Spleen (tissue), 11 donors: ENCODE measurements at regions not wholly inside any gene's neighbourhood (a gene's known extent, or its start where the extent isn't known, plus 50 kb on each side); places are given as distances from the start of the nearest gene placed in this dataset.

Source experiments
- DNase-seq: peaks from one replicate; pipeline ENCODE4 v3.0.0-alpha.2; 2020
- H3K27ac ChIP-seq, 8 donors: fragments of 200-600 bp; sonication (generic) in 7 of 8; 1 replicate in 4 of 8; 2 replicates in 4 of 8; pipeline versions ENCODE4 v1.5.0 to v1.8.0; 2016 to 2021; ENCODE audit warnings: inconsistent platforms in 4 of 8, mild to moderate bottlenecking in 4 of 8, moderate library complexity in 1 of 8
- H3K27me3 ChIP-seq, 7 donors: fragments of 200-600 bp; sonication (generic) in 6 of 7; replicated peaks in 1 of 7; 1 replicate in 4 of 7; 2 replicates in 3 of 7; pipeline versions ENCODE4 v1.5.0 to v1.8.0; 2016 to 2021; ENCODE audit warnings: inconsistent platforms in 3 of 7, mild to moderate bottlenecking in 1 of 7
- H3K36me3 ChIP-seq, 6 donors: fragments of 200-600 bp; sonication (generic) in 5 of 6; 1 replicate in 4 of 6; 2 replicates in 2 of 6; pipeline versions ENCODE4 v1.5.0 to v1.8.0; 2016 to 2021; ENCODE audit warnings: inconsistent platforms in 2 of 6
- H3K4me1 ChIP-seq, 6 donors: fragments of 200-600 bp; sonication (generic) in 5 of 6; 1 replicate in 3 of 6; 2 replicates in 3 of 6; pipeline versions ENCODE4 v1.5.0 to v1.8.0; 2016 to 2021; ENCODE audit warnings: inconsistent platforms in 3 of 6
- H3K4me3 ChIP-seq, 8 donors: fragments of 200-600 bp; sonication (generic) in 7 of 8; 1 replicate in 4 of 8; 2 replicates in 4 of 8; pipeline versions ENCODE4 v1.5.0 to v1.8.0; 2016 to 2021; ENCODE audit warnings: inconsistent platforms in 4 of 8, mild to moderate bottlenecking in 4 of 8, moderate library complexity in 2 of 8
- H3K9me3 ChIP-seq, 8 donors: fragments of 200-600 bp; sonication (generic) in 7 of 8; 1 replicate in 4 of 8; 2 replicates in 4 of 8; pipeline versions ENCODE4 v1.5.0 to v1.8.0; 2016 to 2021; ENCODE audit warnings: inconsistent platforms in 4 of 8
- POLR2A ChIP-seq, 3 donors: fragments of 450-650 bp; IDR thresholded peaks; one replicate each; pipeline ENCODE4 v1.5.1; 2017; ENCODE audit warnings: antibody characterized with exemption in 3 of 3, mild to moderate bottlenecking in 1 of 3
- POLR2AphosphoS5 ChIP-seq, 3 donors: sonication (generic); formaldehyde crosslinking; IDR thresholded peaks; one replicate each; pipeline ENCODE4 v1.5.1; 2017; ENCODE audit warnings: antibody characterized with exemption in 3 of 3
- WGBS, 5 donors: extraction: QIAGEN DNeasy Blood & Tissue Kit in 3 of 5; methylation state at CpG; one replicate each; pipeline versions ENCODE4 v1.1.5 to v1.1.7; 2013 to 2018; 5-methylcytosine and 5-hydroxymethylcytosine counted together
- intact Hi-C: fragments of 100-400 bp; cut with DNase I; formaldehyde crosslinking; loops from one replicate; pipeline ENCODE4 v1.15.0; 2023; ENCODE audit warnings: low total_unique reads
- TF ChIP-seq, protein P1 (sequence below), 11 experiments: fragments of 200-600 bp in 7 of 11; fragments of 450-650 bp in 4 of 11; sonication (generic) in 4 of 11; IDR thresholded peaks in 8 of 11; conservative IDR thresholded peaks in 3 of 11; 1 replicate in 7 of 11; 2 replicates in 4 of 11; pipeline versions ENCODE4 v1.4.0 to v1.8.0; 2016 to 2021; ENCODE audit warnings: antibody characterized with exemption in 11 of 11, inconsistent platforms in 4 of 11, mild to moderate bottlenecking in 1 of 11
- donor health status: healthy with polysubstance abuse.
- donor health status: DM: no; HTN: no; CAD: no; lungs with moderate emphysema.
- donor health status: DM: no; HTN: no; CAD: no.
- donor health status: Bipolar disorder and iron deficiency.
- donor health status: healthy.
- donor health status: DM: no; HTN: no; CAD: no.
- donor health status: DM: yes; HTN: yes; CAD: no.

DNA sequence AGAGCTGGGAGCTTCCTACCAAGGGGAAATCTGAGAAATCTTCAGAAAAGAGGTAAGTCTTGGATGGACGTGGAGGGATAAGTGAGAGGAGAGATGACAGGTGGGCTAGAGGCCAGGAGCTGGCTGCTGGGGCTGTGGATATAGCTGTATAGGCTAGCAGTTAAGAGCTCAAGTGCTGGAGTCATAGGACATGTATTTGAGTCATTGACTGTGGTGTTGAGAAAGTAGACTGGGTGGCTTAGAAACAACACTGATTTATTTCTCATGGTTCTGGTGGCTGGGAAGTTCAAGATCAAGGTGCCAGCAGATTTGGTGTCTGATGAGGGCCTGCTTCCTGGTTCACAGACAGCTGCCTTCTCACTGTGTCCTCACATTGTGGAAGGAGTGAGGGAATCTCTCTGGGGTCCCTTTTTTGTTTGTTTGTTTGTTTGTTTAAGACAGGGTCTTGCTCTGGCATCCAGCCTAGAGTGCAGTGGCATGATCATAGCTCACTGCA, 151.1 kb upstream of the FUT8 start:
- H3K4me1 ChIP-seq: no peaks in the 10 kb centered on the region
- H3K27ac ChIP-seq: no peak overlapping the region
- TF ChIP-seq, protein P1, sequence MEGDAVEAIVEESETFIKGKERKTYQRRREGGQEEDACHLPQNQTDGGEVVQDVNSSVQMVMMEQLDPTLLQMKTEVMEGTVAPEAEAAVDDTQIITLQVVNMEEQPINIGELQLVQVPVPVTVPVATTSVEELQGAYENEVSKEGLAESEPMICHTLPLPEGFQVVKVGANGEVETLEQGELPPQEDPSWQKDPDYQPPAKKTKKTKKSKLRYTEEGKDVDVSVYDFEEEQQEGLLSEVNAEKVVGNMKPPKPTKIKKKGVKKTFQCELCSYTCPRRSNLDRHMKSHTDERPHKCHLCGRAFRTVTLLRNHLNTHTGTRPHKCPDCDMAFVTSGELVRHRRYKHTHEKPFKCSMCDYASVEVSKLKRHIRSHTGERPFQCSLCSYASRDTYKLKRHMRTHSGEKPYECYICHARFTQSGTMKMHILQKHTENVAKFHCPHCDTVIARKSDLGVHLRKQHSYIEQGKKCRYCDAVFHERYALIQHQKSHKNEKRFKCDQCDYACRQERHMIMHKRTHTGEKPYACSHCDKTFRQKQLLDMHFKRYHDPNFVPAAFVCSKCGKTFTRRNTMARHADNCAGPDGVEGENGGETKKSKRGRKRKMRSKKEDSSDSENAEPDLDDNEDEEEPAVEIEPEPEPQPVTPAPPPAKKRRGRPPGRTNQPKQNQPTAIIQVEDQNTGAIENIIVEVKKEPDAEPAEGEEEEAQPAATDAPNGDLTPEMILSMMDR (IDR thresholded peaks at IDR 0.05 in 8 of 11, conservative IDR thresholded peaks at IDR 0.05 in 3 of 11): no peak
- TF ChIP-seq POLR2A (IDR thresholded peaks at IDR 0.05) (no peak), POLR2AphosphoS5 (IDR thresholded peaks at IDR 0.05) (no peak)
- H3K4me3 ChIP-seq: no peak overlapping the region
- H3K9me3 ChIP-seq: peaks cover 0 to 8% (median 0%) of the 10 kb centered on the region in 8 donors
- DNase-seq: no peak
- H3K27me3 ChIP-seq: no peaks in the 10 kb centered on the region
- 79 to 95% (median 89%) methylated on average over 1 of the region's 1 CpG for WGBS, 5 donors
- intact Hi-C loops: no loop called here
- no peaks in the 10 kb centered on the region for H3K36me3 ChIP-seq

DNA sequence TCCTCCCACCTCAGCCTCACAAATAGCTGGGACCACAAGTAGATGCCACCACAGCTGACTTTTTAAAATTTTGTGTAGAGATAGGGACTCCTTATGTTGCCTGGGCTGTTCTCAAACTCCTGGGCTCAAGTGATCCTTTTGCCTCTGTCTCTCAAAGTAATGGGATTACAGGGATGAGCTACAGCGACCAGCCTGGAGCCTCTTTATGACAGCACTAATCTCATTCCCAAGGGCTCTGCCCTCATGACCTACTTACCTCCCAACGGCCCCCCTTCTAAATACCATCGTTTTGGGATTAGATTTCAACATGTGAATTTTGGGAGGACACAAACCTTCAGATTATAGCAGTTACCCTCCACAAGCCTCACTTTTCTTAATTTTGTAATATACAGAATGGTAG, 150.6 kb upstream of the FUT8 start:
- H3K27me3 ChIP-seq: no peaks in the 10 kb centered on the region
- H3K4me3 ChIP-seq: no peak overlapping the region
- H3K36me3 ChIP-seq: no peaks in the 10 kb centered on the region
- 74 to 90% (median 83%) methylated on average over 3 of the region's 3 CpGs for WGBS, 5 donors
- H3K27ac ChIP-seq: no peak overlapping the region
- no peaks in the 10 kb centered on the region for H3K4me1 ChIP-seq
- intact Hi-C loops: no loop called here
- DNase-seq: no peak
- TF ChIP-seq POLR2AphosphoS5 (IDR thresholded peaks at IDR 0.05) (no peak), POLR2A (IDR thresholded peaks at IDR 0.05) (no peak)
- TF ChIP-seq, protein P1 (IDR thresholded peaks at IDR 0.05 in 8 of 11, conservative IDR thresholded peaks at IDR 0.05 in 3 of 11): no peak
- peaks cover 0 to 8% (median 0%) of the 10 kb centered on the region in 8 donors for H3K9me3 ChIP-seq

DNA sequence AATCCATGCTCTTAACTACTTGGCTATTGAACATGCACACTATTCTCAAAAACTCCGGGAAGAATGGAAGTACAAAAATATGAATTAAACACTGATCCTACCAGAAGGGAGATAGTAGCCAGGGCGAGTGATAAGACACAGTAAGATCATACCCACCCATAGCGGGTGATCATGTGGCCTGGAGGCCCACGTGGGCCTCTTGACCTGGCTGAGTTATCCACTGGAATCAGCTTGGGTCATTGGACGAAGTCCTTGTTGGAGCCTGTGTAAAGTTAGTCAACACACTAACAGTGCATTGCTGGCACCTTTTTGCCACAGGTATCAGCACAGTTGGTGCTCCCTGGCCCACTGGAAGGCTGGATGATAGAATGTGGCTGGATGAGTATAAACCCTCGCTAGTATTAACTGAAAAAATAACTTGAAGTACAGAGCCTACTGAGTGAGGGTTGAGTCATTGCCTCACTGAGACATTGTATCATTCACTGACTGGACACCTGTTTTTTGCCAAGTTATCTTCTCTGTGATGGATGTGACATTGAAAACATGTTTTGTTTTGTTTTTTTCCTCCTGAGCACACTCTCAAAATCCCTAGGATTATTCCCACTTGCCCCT, 149.2 kb upstream of the FUT8 start:
- WGBS, 5 donors: 82 to 94% (median 89%) methylated on average over 6 of the region's 6 CpGs

DNA sequence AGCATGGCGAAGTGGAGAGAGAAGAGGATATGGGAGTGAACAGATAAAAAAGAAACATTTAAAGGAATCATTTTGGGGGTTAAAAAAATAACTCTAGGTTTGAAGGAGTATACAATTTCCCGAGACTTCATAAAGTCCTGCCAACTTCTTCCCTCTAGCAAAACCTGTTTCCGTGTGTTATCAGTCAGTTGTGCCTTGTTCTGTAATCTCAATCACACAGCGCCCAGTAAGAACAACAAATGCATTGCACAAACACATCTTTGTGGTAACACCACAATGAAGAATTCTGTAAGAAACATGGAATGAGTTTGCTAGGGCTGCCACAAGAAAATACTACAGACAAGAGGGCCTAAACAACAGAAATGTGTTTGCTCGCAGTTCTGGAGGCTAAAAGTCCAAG, 144.7 kb upstream of the FUT8 start:
- Histone ChIP-seq H3K4me3 (no peak overlapping the region), H3K36me3 (no peaks in the 10 kb centered on the region), H3K9me3 (no peaks in the 10 kb centered on the region), H3K4me1 (no peaks in the 10 kb centered on the region), H3K27me3 (no peaks in the 10 kb centered on the region), H3K27ac (no peak overlapping the region)
- intact Hi-C loops: no loop called here
- TF ChIP-seq POLR2A (IDR thresholded peaks at IDR 0.05) (no peak), POLR2AphosphoS5 (IDR thresholded peaks at IDR 0.05) (no peak)
- TF ChIP-seq, protein P1 (IDR thresholded peaks at IDR 0.05 in 8 of 11, conservative IDR thresholded peaks at IDR 0.05 in 3 of 11): no peak
- WGBS, 5 donors: 87 to 97% (median 91%) methylated on average over 5 of the region's 5 CpGs
- no peak for DNase-seq

More for the DNA sequence above, 149.2 kb upstream of the FUT8 start:
- TF ChIP-seq, protein P1 (IDR thresholded peaks at IDR 0.05 in 8 of 11, conservative IDR thresholded peaks at IDR 0.05 in 3 of 11): no peak
- TF ChIP-seq POLR2AphosphoS5 (IDR thresholded peaks at IDR 0.05) (no peak), POLR2A (IDR thresholded peaks at IDR 0.05) (no peak)
- H3K27me3 ChIP-seq: no peaks in the 10 kb centered on the region
- no peaks in the 10 kb centered on the region for H3K36me3 ChIP-seq
- H3K9me3 ChIP-seq: peaks cover 0 to 8% (median 0%) of the 10 kb centered on the region in 8 donors
- DNase-seq: no peak
- no peak overlapping the region for H3K4me3 ChIP-seq
- no peak overlapping the region for H3K27ac ChIP-seq
- intact Hi-C loops: no loop called here
- no peaks in the 10 kb centered on the region for H3K4me1 ChIP-seq
